ENCODE measurements at regions not wholly inside any gene's neighbourhood (a gene's known extent, or its start where the extent isn't known, plus 50 kb on each side); places are given as distances from the start of the nearest gene placed in this dataset.
"Not testable (repeated sequence)": the region's sequence is repeated elsewhere in the genome, so short reads cannot be mapped to it uniquely, and the experiment has no call there.

DNA sequence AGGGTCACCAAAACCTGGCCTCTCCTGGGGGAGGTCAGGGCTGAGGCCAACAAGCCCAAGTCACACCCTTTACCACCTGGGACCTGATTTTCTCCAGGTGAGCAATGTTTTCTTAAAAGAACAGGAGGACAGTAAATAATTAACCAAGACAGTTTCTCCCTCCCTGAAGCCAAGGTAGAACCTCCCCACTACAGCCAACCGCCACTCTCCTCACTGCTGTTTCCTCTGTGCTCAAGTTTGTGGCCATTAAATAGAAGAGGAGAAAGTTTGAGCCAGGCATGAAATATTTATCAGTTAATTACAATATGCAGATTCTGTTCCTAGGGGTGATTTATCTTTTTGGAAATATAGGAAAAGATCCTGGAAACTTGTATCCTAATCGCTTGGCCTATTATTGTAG lies 150.6 kb upstream of the ANKRD20A1 start:
- DNase-seq (ENCODE audit: low read depth in 4 of 4, low spot score in 2 of 4): not testable (repeated sequence)

- not testable (repeated sequence) for DNase-seq (ENCODE audit: low read depth in 4 of 4, low spot score in 2 of 4)
These were observed 147.3 kb upstream of the ANKRD20A1 start for GRCh38 chr9:67711429-67711828.

- DNase-seq (ENCODE audit: low read depth in 4 of 4, low spot score in 2 of 4): peak in 2 of 4 donors; percentile 16 to 29
These were observed 146.8 kb upstream of the ANKRD20A1 start for GRCh38 chr9:67711931-67712330.

DNA sequence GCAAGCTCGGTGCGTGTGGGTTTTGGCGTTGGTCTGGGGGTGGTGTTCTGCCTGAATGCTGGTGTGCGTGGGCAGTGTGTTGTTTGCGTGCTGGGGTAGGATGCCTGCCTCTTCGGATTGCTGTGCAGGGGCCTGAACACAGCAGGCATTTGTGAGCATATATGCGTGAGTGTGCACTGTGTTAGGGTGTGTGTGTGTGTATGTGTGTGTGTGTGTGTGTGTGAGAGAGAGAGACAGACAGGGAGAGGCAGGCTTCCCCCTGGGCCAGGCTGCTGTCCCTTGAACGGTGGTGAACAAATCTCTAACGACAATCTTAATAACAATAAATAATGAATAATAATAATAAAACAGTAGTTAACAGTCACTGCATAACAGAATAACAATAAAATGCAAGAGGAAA lies 145.8 kb upstream of the ANKRD20A1 start:
- DNase-seq (ENCODE audit: low read depth in 4 of 4, low spot score in 2 of 4): not testable (repeated sequence)

GRCh38 chr9:67717830-67718388 lies 140.8 kb upstream of the ANKRD20A1 start:
- DNase-seq (ENCODE audit: low read depth in 4 of 4, low spot score in 2 of 4): not testable (repeated sequence)

GRCh38 chr9:67720491-67720890 lies 138.2 kb upstream of the ANKRD20A1 start:
- DNase-seq (ENCODE audit: low read depth in 4 of 4, low spot score in 2 of 4): not testable (repeated sequence)

DNA sequence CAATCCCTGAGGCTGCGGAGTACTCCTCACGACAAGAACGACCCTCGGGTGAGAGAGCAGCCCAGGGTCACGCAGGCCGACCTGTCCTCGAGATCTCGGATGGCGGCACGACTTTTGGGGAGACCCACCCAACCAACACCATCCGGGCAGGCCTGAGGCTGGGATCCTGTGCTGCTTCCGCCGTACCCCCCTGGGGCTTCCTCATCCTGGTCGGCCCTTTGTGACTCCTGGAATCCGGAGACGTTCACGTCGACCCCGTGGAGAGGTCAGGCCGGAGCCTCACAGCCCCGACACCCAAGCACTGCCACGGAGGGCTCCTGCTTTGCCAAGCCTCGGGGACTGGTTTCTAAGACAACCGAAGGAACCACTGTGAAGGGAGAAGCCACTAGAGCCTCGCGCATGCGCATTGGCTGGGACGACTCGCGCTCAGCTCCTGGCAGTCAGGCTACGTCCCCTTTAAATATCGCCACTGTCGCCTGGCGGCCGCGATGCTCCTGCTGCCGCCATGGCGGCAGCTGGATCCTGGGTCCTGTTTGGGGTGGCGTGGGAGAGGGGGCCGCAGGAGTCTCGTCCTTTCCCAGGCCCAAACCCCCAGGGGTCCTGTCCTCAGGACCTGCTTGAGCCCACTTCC lies 136.2 kb upstream of the ANKRD20A1 start:
- DNase-seq (ENCODE audit: low read depth in 4 of 4, low spot score in 2 of 4): not testable (repeated sequence)

GRCh38 chr9:67723185-67723584 lies 135.5 kb upstream of the ANKRD20A1 start:
- not testable (repeated sequence) for DNase-seq (ENCODE audit: low read depth in 4 of 4, low spot score in 2 of 4)

DNA sequence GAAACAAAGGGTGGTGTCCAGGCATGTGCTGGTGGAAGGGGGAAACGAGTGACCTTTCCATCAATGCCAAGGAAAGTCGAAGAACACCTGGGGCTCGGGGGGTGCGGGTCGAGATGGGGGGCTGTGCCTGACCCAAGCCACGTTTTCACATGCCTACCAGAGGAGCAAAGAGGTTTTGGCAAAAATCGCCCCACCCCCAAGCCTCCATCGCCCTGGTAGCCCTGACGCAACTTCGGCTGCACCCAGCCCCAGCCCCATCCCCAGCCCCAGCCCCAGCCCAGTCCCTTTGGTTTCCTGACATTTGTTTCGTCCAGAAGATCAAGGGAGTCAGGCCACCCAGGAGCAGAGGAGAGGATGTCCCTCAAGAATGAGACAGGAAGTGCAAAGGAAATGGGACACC lies 133.8 kb upstream of the ANKRD20A1 start:
- not testable (repeated sequence) for DNase-seq (ENCODE audit: low read depth in 4 of 4, low spot score in 2 of 4)

DNA sequence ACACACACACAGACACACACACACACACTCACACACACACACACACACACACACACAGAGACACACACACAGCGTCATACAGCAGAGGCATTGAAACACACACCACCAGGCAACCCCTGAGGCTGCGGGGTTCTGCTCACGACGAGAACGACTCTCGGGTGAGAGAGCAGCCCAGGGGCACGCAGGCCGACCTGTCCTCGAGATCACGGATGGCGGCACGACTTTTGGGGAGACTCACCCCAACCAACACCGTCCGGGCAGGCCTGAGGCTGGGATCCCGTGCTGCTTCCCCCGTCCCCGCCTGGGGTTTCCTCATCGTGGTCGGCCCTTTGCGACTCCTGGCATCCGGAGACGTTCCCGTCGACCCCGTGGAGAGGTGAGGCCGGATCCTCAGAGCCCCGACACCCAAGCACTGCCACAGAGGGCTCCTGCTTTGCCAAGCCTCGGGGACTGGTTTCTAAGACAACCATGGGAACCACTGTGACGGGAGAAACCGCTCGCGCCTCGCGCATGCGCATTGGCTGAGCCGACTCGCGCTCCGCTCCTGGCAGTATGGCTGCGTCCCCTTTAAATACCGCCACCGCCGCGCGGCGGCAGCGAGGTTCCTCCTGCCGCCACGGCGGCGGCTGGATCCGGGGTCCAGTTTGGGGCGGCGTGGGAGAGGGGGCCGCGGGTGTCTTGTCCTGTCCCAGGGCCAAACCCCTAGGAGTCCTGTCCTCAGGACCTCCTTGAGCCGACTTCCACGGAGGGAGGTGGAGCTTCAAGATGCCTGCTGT lies 132.3 kb upstream of the ANKRD20A1 start:
- not testable (repeated sequence) for DNase-seq (ENCODE audit: low read depth in 4 of 4, low spot score in 2 of 4)

- not testable (repeated sequence) for DNase-seq (ENCODE audit: low read depth in 4 of 4, low spot score in 2 of 4)
These were observed 95.6 kb upstream of the ANKRD20A1 start for GRCh38 chr9:67763133-67763532.

- DNase-seq (ENCODE audit: low read depth in 4 of 4, low spot score in 2 of 4): not testable (repeated sequence)
These were observed 86.9 kb upstream of the ANKRD20A1 start for GRCh38 chr9:67771807-67772206.

- DNase-seq (ENCODE audit: low read depth in 4 of 4, low spot score in 2 of 4): not testable (repeated sequence)
These were observed 58.6 kb upstream of the ANKRD20A1 start for GRCh38 chr9:67800170-67800569.
